Neural progenitor cell (in vitro differentiated cells): ENCODE measurements at regions not wholly inside any gene's neighbourhood (a gene's known extent, or its start where the extent isn't known, plus 50 kb on each side); places are given as distances from the start of the nearest gene placed in this dataset.

Experiments used
- DNase-seq: peaks from one replicate; pipeline ENCODE4 v3.0.0-alpha.2; 2016; ENCODE audit warnings: low spot score
- H2AFZ ChIP-seq: fragments of 200-600 bp; sonication (generic); replicated peaks from 2 replicates; pipeline ENCODE4 v1.6.1; 2016; ENCODE audit warnings: antibody characterized with exemption
- H3F3A ChIP-seq: fragments of 200-600 bp; sonication (generic); 2 replicates; pipeline ENCODE4 v1.6.1; 2016; ENCODE audit warnings: antibody characterized with exemption, low read depth
- H3K27ac ChIP-seq: fragments of 200-600 bp; sonication (generic); 2 replicates; pipeline ENCODE4 v1.5.1; 2016; ENCODE audit warnings: mild to moderate bottlenecking
- H3K27me3 ChIP-seq: fragments of 200-600 bp; sonication (generic); 2 replicates; pipeline ENCODE4 v1.6.1; 2016; ENCODE audit warnings: mild to moderate bottlenecking, moderate library complexity
- H3K36me3 ChIP-seq: fragments of 200-600 bp; sonication (generic); 2 replicates; pipeline ENCODE4 v1.5.1; 2016
- H3K4me1 ChIP-seq: fragments of 200-600 bp; sonication (generic); 2 replicates; pipeline ENCODE4 v1.6.1; 2016; ENCODE audit warnings: mixed run types
- H3K4me2 ChIP-seq: fragments of 200-600 bp; sonication (generic); 2 replicates; pipeline ENCODE4 v1.6.1; 2016
- H3K4me3 ChIP-seq: fragments of 200-600 bp; sonication (generic); 2 replicates; pipeline ENCODE4 v1.5.1; 2016
- H3K79me2 ChIP-seq: fragments of 200-600 bp; sonication (generic); 2 replicates; pipeline ENCODE4 v1.6.1; 2016; ENCODE audit warnings: low read depth
- H3K9ac ChIP-seq: fragments of 200-600 bp; sonication (generic); 2 replicates; pipeline ENCODE4 v1.6.1; 2016
- H3K9me3 ChIP-seq: fragments of 200-600 bp; sonication (generic); 2 replicates; pipeline ENCODE4 v1.5.1; 2016; ENCODE audit warnings: low read depth
- H4K20me1 ChIP-seq: fragments of 200-600 bp; sonication (generic); 2 replicates; pipeline ENCODE4 v1.6.1; 2016; ENCODE audit warnings: low read depth
- H3K27ac Mint-ChIP-seq: 3 replicates; pipeline ENCODE4 v1.8.0; 2021; ENCODE audit warnings: mixed read lengths
- H3K27me3 Mint-ChIP-seq: 2 replicates; pipeline ENCODE4 v1.8.0; 2022; ENCODE audit warnings: low read depth, mild to moderate bottlenecking, inconsistent platforms, moderate library complexity, mixed read lengths; ENCODE audit not compliant: insufficient read depth
- H3K36me3 Mint-ChIP-seq: 3 replicates; pipeline ENCODE4 v1.8.0; 2021; ENCODE audit warnings: mixed read lengths
- H3K4me1 Mint-ChIP-seq: 3 replicates; pipeline ENCODE4 v1.8.0; 2021; ENCODE audit warnings: mixed read lengths
- H3K4me3 Mint-ChIP-seq: 3 replicates; pipeline ENCODE4 v1.8.0; 2021; ENCODE audit warnings: mild to moderate bottlenecking, moderate library complexity, mixed read lengths
- H3K9me3 Mint-ChIP-seq: 3 replicates; pipeline ENCODE4 v1.8.0; 2020; ENCODE audit warnings: mixed read lengths
- EZH2 ChIP-seq: fragments of 200-600 bp; sonication (generic); IDR thresholded peaks from 2 replicates; pipeline ENCODE4 v1.6.1; 2017; ENCODE audit warnings: antibody characterized with exemption, mild to moderate bottlenecking, moderate library complexity
- EZH2phosphoT487 ChIP-seq: fragments of 200-600 bp; sonication (generic); IDR thresholded peaks from 2 replicates; pipeline ENCODE4 v1.6.1; 2017; ENCODE audit warnings: antibody characterized with exemption
- TF ChIP-seq, protein P1 (sequence below): fragments of 200-600 bp; sonication (generic); IDR thresholded peaks from 2 replicates; pipeline ENCODE4 v1.5.1; 2017; ENCODE audit warnings: antibody characterized with exemption, mild to moderate bottlenecking

DNA sequence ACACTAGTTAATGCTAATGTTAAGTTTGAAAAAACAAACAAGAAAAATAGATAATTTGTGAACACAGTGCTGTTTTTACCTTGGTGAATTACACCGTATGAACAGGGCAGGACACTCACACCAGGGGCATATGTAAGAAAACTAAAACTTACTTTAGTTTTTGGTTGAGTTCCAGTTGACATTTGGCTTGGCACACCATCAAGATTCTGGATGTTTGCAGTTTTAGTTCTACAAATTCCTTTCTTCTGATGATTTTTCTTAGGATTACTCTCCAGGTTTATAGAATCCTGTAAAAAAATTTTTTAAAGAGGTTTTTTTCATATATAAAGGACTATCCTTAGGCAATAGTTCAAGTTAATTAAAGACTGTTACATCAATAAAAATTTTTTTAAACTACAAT is 238.5 kb upstream of the STARD13 start:
- Mint-ChIP-seq H3K27ac (no peak overlapping the region), H3K36me3 (no peaks in the 10 kb centered on the region), H3K9me3 (no peaks in the 10 kb centered on the region), H3K4me3 (no peak overlapping the region), H3K27me3 (no peaks in the 10 kb centered on the region), H3K4me1 (peaks cover 20% of the 10 kb centered on the region)
- Histone ChIP-seq H3K36me3 (no peaks in the 10 kb centered on the region), H3K9me3 (no peaks in the 10 kb centered on the region), H3K4me3 (no peak overlapping the region), H2AFZ (no peak overlapping the region), H3K79me2 (no peaks in the 10 kb centered on the region), H3K27me3 (no peaks in the 10 kb centered on the region), H3K4me1 (peaks cover 8% of the 10 kb centered on the region), H3K9ac (no peak overlapping the region), H3K4me2 (no peak overlapping the region), H3F3A (no peaks in the 10 kb centered on the region), H4K20me1 (no peaks in the 10 kb centered on the region), H3K27ac (no peak overlapping the region)
- no peak for TF ChIP-seq EZH2
- TF ChIP-seq, protein P1, sequence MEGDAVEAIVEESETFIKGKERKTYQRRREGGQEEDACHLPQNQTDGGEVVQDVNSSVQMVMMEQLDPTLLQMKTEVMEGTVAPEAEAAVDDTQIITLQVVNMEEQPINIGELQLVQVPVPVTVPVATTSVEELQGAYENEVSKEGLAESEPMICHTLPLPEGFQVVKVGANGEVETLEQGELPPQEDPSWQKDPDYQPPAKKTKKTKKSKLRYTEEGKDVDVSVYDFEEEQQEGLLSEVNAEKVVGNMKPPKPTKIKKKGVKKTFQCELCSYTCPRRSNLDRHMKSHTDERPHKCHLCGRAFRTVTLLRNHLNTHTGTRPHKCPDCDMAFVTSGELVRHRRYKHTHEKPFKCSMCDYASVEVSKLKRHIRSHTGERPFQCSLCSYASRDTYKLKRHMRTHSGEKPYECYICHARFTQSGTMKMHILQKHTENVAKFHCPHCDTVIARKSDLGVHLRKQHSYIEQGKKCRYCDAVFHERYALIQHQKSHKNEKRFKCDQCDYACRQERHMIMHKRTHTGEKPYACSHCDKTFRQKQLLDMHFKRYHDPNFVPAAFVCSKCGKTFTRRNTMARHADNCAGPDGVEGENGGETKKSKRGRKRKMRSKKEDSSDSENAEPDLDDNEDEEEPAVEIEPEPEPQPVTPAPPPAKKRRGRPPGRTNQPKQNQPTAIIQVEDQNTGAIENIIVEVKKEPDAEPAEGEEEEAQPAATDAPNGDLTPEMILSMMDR: no peak
- TF ChIP-seq EZH2phosphoT487: no peak
- no peak for DNase-seq

DNA sequence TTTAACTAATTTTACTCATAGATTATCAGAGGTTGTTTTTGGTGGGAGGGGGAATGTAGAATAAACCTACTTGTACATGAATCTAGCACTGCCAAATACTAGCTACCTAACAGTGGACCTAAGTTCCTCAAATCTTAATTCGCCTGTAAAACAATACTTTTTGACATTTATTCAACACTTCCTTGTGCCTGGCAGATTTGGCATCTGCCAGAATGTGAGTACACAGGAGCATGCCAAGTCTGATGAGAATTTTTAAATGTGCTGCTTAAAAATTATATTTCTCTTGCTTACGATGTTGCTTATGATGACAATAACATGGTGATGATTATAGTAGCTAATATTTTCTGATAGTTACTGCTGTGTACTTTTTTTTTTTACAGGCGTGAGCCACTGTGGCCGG is 240.2 kb upstream of the STARD13 start:
- H3K4me2 ChIP-seq: no peak overlapping the region
- no peaks in the 10 kb centered on the region for H3K27me3 ChIP-seq
- Mint-ChIP-seq H3K4me1 (peaks cover 5% of the 10 kb centered on the region), H3K9me3 (no peaks in the 10 kb centered on the region), H3K36me3 (no peaks in the 10 kb centered on the region), H3K27ac (no peak overlapping the region), H3K4me3 (no peak overlapping the region), H3K27me3 (no peaks in the 10 kb centered on the region)
- H3K9ac ChIP-seq: no peak overlapping the region
- no peaks in the 10 kb centered on the region for H3K9me3 ChIP-seq
- no peak overlapping the region for H3K27ac ChIP-seq
- no peak for DNase-seq
- no peak for TF ChIP-seq EZH2
- TF ChIP-seq, protein P1: no peak
- no peak for TF ChIP-seq EZH2phosphoT487
- H2AFZ ChIP-seq: no peak overlapping the region
- no peaks in the 10 kb centered on the region for H3F3A ChIP-seq
- H3K36me3 ChIP-seq: no peaks in the 10 kb centered on the region
- H4K20me1 ChIP-seq: no peaks in the 10 kb centered on the region
- H3K4me3 ChIP-seq: no peak overlapping the region
- H3K79me2 ChIP-seq: no peaks in the 10 kb centered on the region
- peaks cover 8% of the 10 kb centered on the region for H3K4me1 ChIP-seq

DNA sequence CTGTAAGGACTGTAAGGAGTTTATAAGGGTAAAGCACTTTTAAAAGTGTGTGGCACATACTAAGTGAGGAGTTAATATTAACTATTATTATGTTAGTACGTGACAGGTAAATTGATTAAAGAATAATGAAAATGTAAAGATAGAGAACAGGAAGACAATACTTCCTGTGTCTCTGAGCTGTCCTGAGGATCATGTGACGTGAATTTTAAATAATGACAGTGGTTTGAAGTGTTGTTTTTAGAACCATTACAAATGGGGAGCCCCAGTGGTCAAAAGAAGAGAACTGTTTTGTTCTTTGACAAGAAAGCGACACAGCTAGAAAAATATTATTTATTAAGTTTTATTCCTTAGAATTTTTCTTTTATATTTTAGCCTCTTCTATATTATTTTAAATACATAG is 241.2 kb upstream of the STARD13 start:
- H3K27me3 ChIP-seq: no peaks in the 10 kb centered on the region
- H3K9me3 Mint-ChIP-seq: no peaks in the 10 kb centered on the region
- H3K4me3 Mint-ChIP-seq: no peak overlapping the region
- H3K27ac ChIP-seq: no peak overlapping the region
- no peaks in the 10 kb centered on the region for H3K27me3 Mint-ChIP-seq
- no peak overlapping the region for H3K9ac ChIP-seq
- TF ChIP-seq EZH2phosphoT487 (no peak), EZH2 (no peak)
- TF ChIP-seq, protein P1: no peak
- H3K79me2 ChIP-seq: no peaks in the 10 kb centered on the region
- no peaks in the 10 kb centered on the region for H3K36me3 ChIP-seq
- H2AFZ ChIP-seq: no peak overlapping the region
- peaks cover 8% of the 10 kb centered on the region for H3K4me1 ChIP-seq
- H3K4me1 Mint-ChIP-seq: peaks cover 4% of the 10 kb centered on the region
- no peak overlapping the region for H3K4me2 ChIP-seq
- no peaks in the 10 kb centered on the region for H3F3A ChIP-seq
- H3K36me3 Mint-ChIP-seq: no peaks in the 10 kb centered on the region
- H3K27ac Mint-ChIP-seq: no peak overlapping the region
- H3K9me3 ChIP-seq: no peaks in the 10 kb centered on the region
- H4K20me1 ChIP-seq: no peaks in the 10 kb centered on the region
- H3K4me3 ChIP-seq: no peak overlapping the region
- DNase-seq: no peak

DNA sequence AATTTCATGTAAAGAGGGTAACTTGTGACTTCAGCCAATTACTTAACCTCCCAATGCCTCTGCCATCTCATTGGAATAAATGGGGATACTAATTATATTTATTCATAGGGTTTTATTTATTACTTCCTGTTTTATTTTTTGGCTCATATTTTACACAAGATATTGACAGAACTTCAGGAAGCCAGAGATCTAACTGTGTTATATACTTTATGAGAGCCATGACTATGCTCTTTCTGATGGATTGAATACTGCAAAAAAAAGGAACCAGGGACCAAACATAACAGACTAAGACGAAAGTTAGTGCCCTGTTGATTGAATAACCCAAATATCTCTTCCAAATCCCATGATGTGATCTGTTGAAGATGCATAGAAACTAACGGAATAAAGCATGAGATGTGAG is 243.3 kb upstream of the STARD13 start:
- no peaks in the 10 kb centered on the region for H3F3A ChIP-seq
- no peaks in the 10 kb centered on the region for H3K4me1 ChIP-seq
- H3K4me2 ChIP-seq: no peak overlapping the region
- H3K9ac ChIP-seq: no peak overlapping the region
- no peaks in the 10 kb centered on the region for H3K79me2 ChIP-seq
- no peak overlapping the region for H3K4me3 Mint-ChIP-seq
- no peak for DNase-seq
- no peaks in the 10 kb centered on the region for H3K27me3 ChIP-seq
- no peak overlapping the region for H2AFZ ChIP-seq
- no peak overlapping the region for H3K27ac Mint-ChIP-seq
- H3K27me3 Mint-ChIP-seq: no peaks in the 10 kb centered on the region
- no peaks in the 10 kb centered on the region for H4K20me1 ChIP-seq
- no peaks in the 10 kb centered on the region for H3K4me1 Mint-ChIP-seq
- H3K36me3 Mint-ChIP-seq: no peaks in the 10 kb centered on the region
- no peaks in the 10 kb centered on the region for H3K9me3 ChIP-seq
- no peak overlapping the region for H3K4me3 ChIP-seq
- no peak overlapping the region for H3K27ac ChIP-seq
- no peaks in the 10 kb centered on the region for H3K9me3 Mint-ChIP-seq
- no peak for TF ChIP-seq EZH2
- no peak for TF ChIP-seq EZH2phosphoT487
- TF ChIP-seq, protein P1: no peak
- H3K36me3 ChIP-seq: no peaks in the 10 kb centered on the region
